Panc1 (cell line): ENCODE measurements at regions not wholly inside any gene's neighbourhood (a gene's known extent, or its start where the extent isn't known, plus 50 kb on each side); places are given as distances from the start of the nearest gene placed in this dataset.
A peak's percentile ranks its signal among the peaks of the same experiment; 100 is the strongest.

Experiments
- ATAC-seq: fragments of 200-7000 bp; cut with Tn5 transposase; 2 replicates; pipeline ENCODE4 v1.9.1; 2020; ENCODE audit warnings: mild to moderate bottlenecking, moderate library complexity
- BruUV-seq: library from RNA; stranded (reverse); fragments of 400-500 nt; replicated peaks from 2 replicates; lab custom pipeline; 2021; lab: Mats Ljungman, UMichigan
- CTCF ChIA-PET: fragments of 300-600 bp; sonication (Branson Sonifier 250); formaldehyde crosslinking; loops from one replicate; lab custom pipeline; 2022; ENCODE audit warnings: antibody characterized with exemption; lab: Charles Lee
- POLR2A ChIA-PET: fragments of 300-600 bp; sonication (Branson Sonifier 250); formaldehyde crosslinking; loops from one replicate; lab custom pipeline; 2022; ENCODE audit warnings: antibody characterized with exemption; lab: Charles Lee
- DNase-seq: peaks from one replicate; pipeline ENCODE4 v3.0.0-alpha.2; 2010; ENCODE audit warnings: low read depth, low spot score
- H3K27ac ChIP-seq: 2 replicates; pipeline ENCODE4 v1.5.1; 2011; ENCODE audit warnings: mild to moderate bottlenecking, low read length, inconsistent platforms
- H3K27me3 ChIP-seq: fragments of 200-500 bp; sonication (Bioruptor generic); 2 replicates; pipeline ENCODE4 v1.6.0; 2014; ENCODE audit warnings: low read length, inconsistent platforms; ENCODE audit not compliant: control insufficient read depth, insufficient read depth
- H3K36me3 ChIP-seq: fragments of 200-500 bp; sonication (Bioruptor generic); 2 replicates; pipeline ENCODE4 v1.5.1; 2014; ENCODE audit warnings: inconsistent platforms, mild to moderate bottlenecking, low read length, moderate library complexity; ENCODE audit not compliant: control insufficient read depth, insufficient read depth
- H3K4me1 ChIP-seq: 2 replicates; pipeline ENCODE4 v1.5.1; 2011; ENCODE audit warnings: inconsistent platforms, mild to moderate bottlenecking, low read length, moderate library complexity; ENCODE audit not compliant: control insufficient read depth, insufficient read depth
- H3K4me3 ChIP-seq, 2 experiments: 2 replicates each; pipeline ENCODE4 v1.5.1; 2011 to 2012; ENCODE audit warnings: low read depth in 2 of 2, low read length in 2 of 2, mild to moderate bottlenecking in 2 of 2, inconsistent platforms in 1 of 2, moderate library complexity in 1 of 2
- H3K9me3 ChIP-seq: fragments of 200-500 bp; sonication (Bioruptor generic); 2 replicates; pipeline ENCODE4 v1.5.1; 2014; ENCODE audit warnings: low read depth, mild to moderate bottlenecking, inconsistent platforms, low read length, moderate library complexity; ENCODE audit not compliant: control insufficient read depth, insufficient read depth
- CTCF ChIP-seq: fragments of 450-650 bp; IDR thresholded peaks from 2 replicates; pipeline ENCODE4 v1.5.1; 2017; ENCODE audit warnings: mild to moderate bottlenecking
- POLR2AphosphoS5 ChIP-seq: IDR thresholded peaks from 2 replicates; pipeline ENCODE4 v1.6.1; 2012; ENCODE audit warnings: mild to moderate bottlenecking, low read depth, low read length, moderate library complexity
- REST ChIP-seq, 2 experiments: IDR thresholded peaks; 2 replicates each; pipeline ENCODE4 v1.6.1; 2011 to 2012; ENCODE audit warnings: low read depth in 2 of 2, control low read depth in 1 of 2, low read length in 1 of 2, mild to moderate bottlenecking in 1 of 2, moderate library complexity in 1 of 2; ENCODE audit not compliant: insufficient read depth in 1 of 2
- SIN3A ChIP-seq: IDR thresholded peaks from 2 replicates; pipeline ENCODE4 v1.6.1; 2012; ENCODE audit warnings: low read depth, mild to moderate bottlenecking, low read length, moderate library complexity, borderline replicate concordance; ENCODE audit not compliant: insufficient read depth
- TCF7L2 ChIP-seq: IDR thresholded peaks from 2 replicates; pipeline ENCODE4 v1.6.1; 2011; ENCODE audit warnings: mild to moderate bottlenecking, low read depth, low read length, inconsistent platforms
- in situ Hi-C: cut with HindIII; loops from 2 replicates; pipeline ENCODE4 v1.10.0; 2016; ENCODE audit warnings: low sequenced_read_pairs, low pct_unique_long_range_greater_than_20kb
- intact Hi-C: fragments of 100-400 bp; cut with micrococcal nuclease; formaldehyde crosslinking; loops from one replicate; pipeline ENCODE4 v1.10.0; 2022; ENCODE audit not compliant: unreplicated experiment

- Histone ChIP-seq H3K27me3 (no peaks in the 10 kb centered on the region), H3K9me3 (no peaks in the 10 kb centered on the region), H3K4me1 (no peaks in the 10 kb centered on the region; the same call in 1 of the 2 replicates), H3K27ac (no peak overlapping the region), H3K4me3 (no peak overlapping the region), H3K36me3 (no peaks in the 10 kb centered on the region)
- peak; percentile 69 for ATAC-seq
- TF ChIP-seq POLR2AphosphoS5, result no peak
- no peak for TF ChIP-seq SIN3A
- no peak for TF ChIP-seq TCF7L2
- TF ChIP-seq CTCF, result no peak
- no peak for TF ChIP-seq REST (IDR thresholded peaks at IDR 0.05; ENCODE audit: insufficient read depth in 1 of 2, low read depth in 2 of 2, low read length in 1 of 2)
- ChIA-PET CTCF (no interaction called here), POLR2A (interaction anchor here (0.6 kb wide), 2 partner anchors 379 to 464 kb away, joined by 3 to 10 read pairs; no protein-coding TSS in a partner anchor)
- in situ Hi-C loops, result no loop called here
- intact Hi-C loops, result no loop called here
- DNase-seq, result no peak
- no TSS peak for BruUV-seq
Measured at GRCh38 chr1:229716704-229717103, 90.7 kb downstream of the URB2 start.

GRCh38 chr1:229717786-229718576, 91.9 kb downstream of the URB2 start:
- no peaks in the 10 kb centered on the region; the same call in 1 of the 2 replicates for H3K4me1 ChIP-seq
- peak overlapping the region; percentile 4 to 30; a peak in 3 of 4 replicates for H3K4me3 ChIP-seq
- H3K9me3 ChIP-seq, result no peaks in the 10 kb centered on the region; the same call in 1 of the 2 replicates
- CTCF ChIA-PET, result no interaction called here
- intact Hi-C loops, result no loop called here
- no peak for DNase-seq
- no peaks in the 10 kb centered on the region for H3K27me3 ChIP-seq
- in situ Hi-C loops, result no loop called here
- peak; percentile 66 for ATAC-seq
- no peaks in the 10 kb centered on the region for H3K36me3 ChIP-seq
- TF ChIP-seq POLR2AphosphoS5, result no peak
- POLR2A ChIA-PET, result interaction anchor here (0.6 kb wide), 1 partner anchor 1328 kb away, joined by 3 read pairs; no protein-coding TSS in a partner anchor
- no TSS peak for BruUV-seq
- no peak overlapping the region for H3K27ac ChIP-seq

GRCh38 chr1:229726061-229726460, 100.0 kb downstream of the URB2 start:
- Histone ChIP-seq H3K27me3 (no peaks in the 10 kb centered on the region), H3K4me3 (no peak overlapping the region), H3K4me1 (no peaks in the 10 kb centered on the region), H3K27ac (no peak overlapping the region), H3K36me3 (no peaks in the 10 kb centered on the region), H3K9me3 (no peaks in the 10 kb centered on the region; the same call in 1 of the 2 replicates)
- TF ChIP-seq TCF7L2 (no peak), POLR2AphosphoS5 (no peak), CTCF (no peak), REST (IDR thresholded peaks at IDR 0.05; ENCODE audit: insufficient read depth in 1 of 2, low read depth in 2 of 2, low read length in 1 of 2) (no peak), SIN3A (no peak)
- DNase-seq, result no peak
- ATAC-seq, result no peak
- no TSS peak for BruUV-seq
- intact Hi-C loops (no loop called here), in situ Hi-C loops (no loop called here)
- POLR2A ChIA-PET, result no interaction called here
- CTCF ChIA-PET, result no interaction called here
